DND-41 (cell line): ENCODE measurements at regions not wholly inside any gene's neighbourhood (a gene's known extent, or its start where the extent isn't known, plus 50 kb on each side); places are given as distances from the start of the nearest gene placed in this dataset.

Source experiments
- EZH2 ChIP-seq: IDR thresholded peaks from 3 replicates; pipeline ENCODE4 v1.6.1; 2012; ENCODE audit warnings: borderline replicate concordance, low read depth, mild to moderate bottlenecking, moderate library complexity, low read length, inconsistent platforms; ENCODE audit not compliant: severe bottlenecking
- TF ChIP-seq, protein P1 (sequence below): IDR thresholded peaks from 2 replicates; pipeline ENCODE4 v1.5.1; 2012; ENCODE audit warnings: borderline replicate concordance, low read length, moderate library complexity, mild to moderate bottlenecking; ENCODE audit not compliant: poor library complexity, severe bottlenecking; ENCODE audit errors: extremely low read depth

DNA sequence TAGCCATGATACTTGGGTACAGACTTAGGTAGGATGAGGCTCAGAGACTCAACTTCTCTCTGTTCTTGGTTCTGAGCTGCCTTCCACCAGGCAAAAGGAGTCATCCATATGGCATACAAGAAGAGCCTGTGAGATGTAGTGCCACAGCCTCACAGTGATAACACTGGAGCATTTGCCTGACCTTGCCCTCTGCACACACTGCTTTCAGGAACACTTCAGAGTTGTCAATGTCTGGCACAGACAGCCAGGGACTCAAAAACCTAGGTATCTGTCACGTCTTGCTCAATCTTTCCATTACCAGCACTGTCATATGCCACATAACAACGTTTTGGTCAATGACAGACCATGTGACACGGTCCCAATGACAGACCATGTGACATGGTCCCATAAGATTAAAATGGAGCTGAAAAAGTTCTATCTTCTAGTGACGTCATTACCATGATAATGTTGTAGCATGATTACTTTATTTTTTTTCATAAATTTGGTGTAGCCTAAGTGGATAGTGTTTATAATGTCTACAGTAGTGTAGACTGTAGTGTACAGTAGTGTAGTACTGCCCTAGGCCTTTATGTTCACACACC is 199.9 kb upstream of the CTTNBP2NL start:
- TF ChIP-seq, protein P1, sequence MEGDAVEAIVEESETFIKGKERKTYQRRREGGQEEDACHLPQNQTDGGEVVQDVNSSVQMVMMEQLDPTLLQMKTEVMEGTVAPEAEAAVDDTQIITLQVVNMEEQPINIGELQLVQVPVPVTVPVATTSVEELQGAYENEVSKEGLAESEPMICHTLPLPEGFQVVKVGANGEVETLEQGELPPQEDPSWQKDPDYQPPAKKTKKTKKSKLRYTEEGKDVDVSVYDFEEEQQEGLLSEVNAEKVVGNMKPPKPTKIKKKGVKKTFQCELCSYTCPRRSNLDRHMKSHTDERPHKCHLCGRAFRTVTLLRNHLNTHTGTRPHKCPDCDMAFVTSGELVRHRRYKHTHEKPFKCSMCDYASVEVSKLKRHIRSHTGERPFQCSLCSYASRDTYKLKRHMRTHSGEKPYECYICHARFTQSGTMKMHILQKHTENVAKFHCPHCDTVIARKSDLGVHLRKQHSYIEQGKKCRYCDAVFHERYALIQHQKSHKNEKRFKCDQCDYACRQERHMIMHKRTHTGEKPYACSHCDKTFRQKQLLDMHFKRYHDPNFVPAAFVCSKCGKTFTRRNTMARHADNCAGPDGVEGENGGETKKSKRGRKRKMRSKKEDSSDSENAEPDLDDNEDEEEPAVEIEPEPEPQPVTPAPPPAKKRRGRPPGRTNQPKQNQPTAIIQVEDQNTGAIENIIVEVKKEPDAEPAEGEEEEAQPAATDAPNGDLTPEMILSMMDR, result no peak
- TF ChIP-seq EZH2, result no peak
